Astrocyte (in vitro differentiated cells and primary cell): ENCODE measurements at regions not wholly inside any gene's neighbourhood (a gene's known extent, or its start where the extent isn't known, plus 50 kb on each side); places are given as distances from the start of the nearest gene placed in this dataset.

Experiments
- DNase-seq: peaks from one replicate; pipeline ENCODE4 v3.0.0-alpha.2; 2010; ENCODE audit warnings: low read depth
- FAIRE-seq: peaks from 2 replicates; lab custom pipeline; 2011; peaks lifted over from hg19 to GRCh38; lab: Jason Lieb, UNC
- H2AFZ ChIP-seq: 2 replicates; pipeline ENCODE4 v1.6.0; 2012; ENCODE audit warnings: low read depth, low read length, inconsistent platforms
- H3K27ac ChIP-seq: 2 replicates; pipeline ENCODE4 v1.5.1; 2011; ENCODE audit warnings: low read depth, low read length, inconsistent platforms
- H3K27me3 ChIP-seq: 2 replicates; pipeline ENCODE4 v1.6.0; 2011; ENCODE audit warnings: low read length, inconsistent platforms; ENCODE audit not compliant: insufficient read depth
- H3K36me3 ChIP-seq: 2 replicates; pipeline ENCODE4 v1.5.1; 2011; ENCODE audit warnings: low read length, inconsistent platforms; ENCODE audit not compliant: insufficient read depth
- H3K4me1 ChIP-seq: 2 replicates; pipeline ENCODE4 v1.5.1; 2011; ENCODE audit warnings: low read length, inconsistent platforms; ENCODE audit not compliant: insufficient read depth
- H3K4me2 ChIP-seq: 2 replicates; pipeline ENCODE4 v1.6.0; 2012; ENCODE audit warnings: low read length, inconsistent platforms
- H3K4me3 ChIP-seq: 2 replicates; pipeline ENCODE4 v1.5.1; 2011; ENCODE audit warnings: low read depth, mild to moderate bottlenecking, low read length, inconsistent platforms; ENCODE audit not compliant: insufficient read depth
- H3K79me2 ChIP-seq: 2 replicates; pipeline ENCODE4 v1.6.0; 2012; ENCODE audit warnings: mild to moderate bottlenecking, low read length, inconsistent platforms; ENCODE audit not compliant: insufficient read depth
- H3K9ac ChIP-seq: 2 replicates; pipeline ENCODE4 v1.6.0; 2012; ENCODE audit warnings: mild to moderate bottlenecking, low read length, inconsistent platforms
- H3K9me3 ChIP-seq: 2 replicates; pipeline ENCODE4 v1.5.1; 2012; ENCODE audit warnings: low read depth, mild to moderate bottlenecking, low read length, inconsistent platforms; ENCODE audit not compliant: insufficient read depth
- H4K20me1 ChIP-seq: 2 replicates; pipeline ENCODE4 v1.6.0; 2012; ENCODE audit warnings: low read length, inconsistent platforms; ENCODE audit not compliant: insufficient read depth
- H3K27ac Mint-ChIP-seq: one replicate; pipeline ENCODE4 v1.8.0; 2021; ENCODE audit warnings: mild to moderate bottlenecking, mixed read lengths; ENCODE audit not compliant: unreplicated experiment
- H3K27me3 Mint-ChIP-seq: one replicate; pipeline ENCODE4 v1.8.0; 2021; ENCODE audit warnings: low read depth, mixed read lengths; ENCODE audit not compliant: unreplicated experiment
- H3K36me3 Mint-ChIP-seq: one replicate; pipeline ENCODE4 v1.8.0; 2021; ENCODE audit warnings: low read depth, mixed read lengths; ENCODE audit not compliant: unreplicated experiment
- H3K4me1 Mint-ChIP-seq: one replicate; pipeline ENCODE4 v1.8.0; 2021; ENCODE audit warnings: low read depth, mixed read lengths; ENCODE audit not compliant: unreplicated experiment
- H3K4me3 Mint-ChIP-seq: one replicate; pipeline ENCODE4 v1.8.0; 2021; ENCODE audit warnings: mild to moderate bottlenecking, moderate library complexity, mixed read lengths; ENCODE audit not compliant: unreplicated experiment
- H3K9me3 Mint-ChIP-seq: one replicate; pipeline ENCODE4 v1.8.0; 2021; ENCODE audit warnings: mild to moderate bottlenecking, mixed read lengths; ENCODE audit not compliant: unreplicated experiment
- EZH2 ChIP-seq: IDR thresholded peaks from 2 replicates; pipeline ENCODE4 v1.6.1; 2012; ENCODE audit warnings: mild to moderate bottlenecking, low read length, inconsistent platforms; ENCODE audit not compliant: insufficient read depth
- TF ChIP-seq, protein P1 (sequence below): IDR thresholded peaks from 2 replicates; pipeline ENCODE4 v1.5.1; 2011; ENCODE audit warnings: low read depth, mild to moderate bottlenecking, inconsistent platforms, low read length, moderate library complexity; ENCODE audit not compliant: insufficient read depth

DNA sequence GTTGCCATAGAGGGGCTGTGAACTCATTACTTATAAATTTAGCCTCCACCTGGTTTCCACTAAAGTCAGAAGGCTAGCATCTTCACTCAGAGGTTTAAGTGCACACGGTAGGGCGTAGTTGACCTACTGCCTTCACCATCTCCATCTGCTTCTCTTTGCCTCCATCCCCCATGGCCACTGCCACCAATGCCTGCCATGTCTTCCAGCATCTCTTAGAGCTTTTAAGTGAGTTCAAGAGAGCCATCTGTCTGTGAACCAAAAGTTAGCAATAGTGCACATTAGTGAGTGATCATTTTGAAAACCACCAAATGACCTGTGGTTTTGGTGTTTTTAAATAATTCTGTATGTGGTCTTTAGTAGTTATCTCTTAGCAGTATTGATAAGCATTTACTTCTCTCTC, 102.0 kb downstream of the DMRTA1 start:
- no peaks in the 10 kb centered on the region for H3K9me3 Mint-ChIP-seq
- no peaks in the 10 kb centered on the region for H3K27me3 Mint-ChIP-seq
- Histone ChIP-seq H4K20me1 (no peaks in the 10 kb centered on the region), H3K36me3 (no peaks in the 10 kb centered on the region), H3K27me3 (no peaks in the 10 kb centered on the region), H3K9ac (no peak overlapping the region), H3K79me2 (no peaks in the 10 kb centered on the region), H3K4me2 (no peak overlapping the region), H3K4me3 (no peak overlapping the region), H3K9me3 (no peaks in the 10 kb centered on the region), H2AFZ (no peak overlapping the region), H3K4me1 (no peaks in the 10 kb centered on the region), H3K27ac (no peak overlapping the region)
- no peak overlapping the region for H3K27ac Mint-ChIP-seq
- no peaks in the 10 kb centered on the region for H3K36me3 Mint-ChIP-seq
- DNase-seq (no peak), FAIRE-seq (no peak)
- H3K4me3 Mint-ChIP-seq: no peak overlapping the region
- peaks cover 2% of the 10 kb centered on the region for H3K4me1 Mint-ChIP-seq
- TF ChIP-seq, protein P1, sequence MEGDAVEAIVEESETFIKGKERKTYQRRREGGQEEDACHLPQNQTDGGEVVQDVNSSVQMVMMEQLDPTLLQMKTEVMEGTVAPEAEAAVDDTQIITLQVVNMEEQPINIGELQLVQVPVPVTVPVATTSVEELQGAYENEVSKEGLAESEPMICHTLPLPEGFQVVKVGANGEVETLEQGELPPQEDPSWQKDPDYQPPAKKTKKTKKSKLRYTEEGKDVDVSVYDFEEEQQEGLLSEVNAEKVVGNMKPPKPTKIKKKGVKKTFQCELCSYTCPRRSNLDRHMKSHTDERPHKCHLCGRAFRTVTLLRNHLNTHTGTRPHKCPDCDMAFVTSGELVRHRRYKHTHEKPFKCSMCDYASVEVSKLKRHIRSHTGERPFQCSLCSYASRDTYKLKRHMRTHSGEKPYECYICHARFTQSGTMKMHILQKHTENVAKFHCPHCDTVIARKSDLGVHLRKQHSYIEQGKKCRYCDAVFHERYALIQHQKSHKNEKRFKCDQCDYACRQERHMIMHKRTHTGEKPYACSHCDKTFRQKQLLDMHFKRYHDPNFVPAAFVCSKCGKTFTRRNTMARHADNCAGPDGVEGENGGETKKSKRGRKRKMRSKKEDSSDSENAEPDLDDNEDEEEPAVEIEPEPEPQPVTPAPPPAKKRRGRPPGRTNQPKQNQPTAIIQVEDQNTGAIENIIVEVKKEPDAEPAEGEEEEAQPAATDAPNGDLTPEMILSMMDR: no peak
- TF ChIP-seq EZH2: no peak

DNA sequence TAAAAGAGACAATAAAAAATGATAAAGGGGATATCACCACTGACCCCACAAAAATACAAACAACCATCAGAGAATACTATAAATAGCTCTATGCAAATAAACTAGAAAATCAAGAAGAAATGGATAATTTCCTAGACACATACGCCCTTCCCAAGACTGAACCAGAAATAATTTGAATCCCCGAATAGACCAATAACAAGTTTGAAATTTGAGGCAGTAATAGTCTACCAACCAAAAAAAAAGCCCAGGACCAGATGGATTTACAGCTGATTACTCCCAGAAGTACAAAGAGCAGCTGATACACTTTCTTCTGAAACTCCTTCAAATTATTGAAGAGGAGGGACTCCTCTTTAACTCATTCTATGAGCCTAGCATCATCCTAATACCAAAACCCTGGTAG, 128.1 kb downstream of the DMRTA1 start:
- no peaks in the 10 kb centered on the region for H3K4me1 Mint-ChIP-seq

DNA sequence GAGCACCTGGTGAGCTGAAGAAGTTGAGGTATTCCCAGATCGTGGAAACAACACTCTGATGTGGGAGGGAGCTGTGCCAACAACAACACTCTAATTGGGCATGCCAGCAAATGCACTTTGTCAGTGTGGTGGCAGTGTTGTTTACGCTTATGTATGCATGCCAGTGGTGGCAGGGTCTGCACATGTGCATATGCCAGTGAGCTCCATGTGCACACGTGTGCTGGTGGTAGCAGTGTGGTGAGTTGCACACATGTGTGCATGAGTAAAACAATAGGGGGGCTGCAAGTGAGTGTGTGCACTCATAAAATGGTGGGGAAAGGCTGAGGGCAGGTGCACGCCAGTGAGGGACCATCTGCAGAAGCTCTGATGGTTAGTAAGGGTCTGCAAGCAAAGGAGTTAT, 134.2 kb downstream of the DMRTA1 start:
- Histone ChIP-seq H3K27me3 (no peaks in the 10 kb centered on the region), H3K9ac (no peak overlapping the region), H3K4me2 (no peak overlapping the region), H3K79me2 (no peaks in the 10 kb centered on the region), H3K9me3 (peaks cover 6% of the 10 kb centered on the region), H3K4me1 (no peaks in the 10 kb centered on the region), H3K36me3 (no peaks in the 10 kb centered on the region), H4K20me1 (no peaks in the 10 kb centered on the region), H3K27ac (no peak overlapping the region), H2AFZ (no peak overlapping the region), H3K4me3 (no peak overlapping the region)
- peaks cover 9% of the 10 kb centered on the region for H3K36me3 Mint-ChIP-seq
- H3K4me3 Mint-ChIP-seq: no peak overlapping the region
- FAIRE-seq (no peak), DNase-seq (no peak)
- H3K4me1 Mint-ChIP-seq: no peaks in the 10 kb centered on the region
- TF ChIP-seq, protein P1: no peak
- TF ChIP-seq EZH2: no peak
- peaks cover 3% of the 10 kb centered on the region for H3K27me3 Mint-ChIP-seq
- H3K9me3 Mint-ChIP-seq: no peaks in the 10 kb centered on the region
- no peak overlapping the region for H3K27ac Mint-ChIP-seq

More for the DNA sequence above, 128.1 kb downstream of the DMRTA1 start:
- H3K27ac ChIP-seq: no peak overlapping the region
- no peaks in the 10 kb centered on the region for H4K20me1 ChIP-seq
- Mint-ChIP-seq H3K27ac (no peak overlapping the region), H3K9me3 (peaks cover 27% of the 10 kb centered on the region), H3K27me3 (no peaks in the 10 kb centered on the region), H3K36me3 (peaks cover 26% of the 10 kb centered on the region), H3K4me3 (no peak overlapping the region)
- no peaks in the 10 kb centered on the region for H3K27me3 ChIP-seq
- no peak overlapping the region for H3K4me3 ChIP-seq
- H3K9me3 ChIP-seq: peaks cover 4% of the 10 kb centered on the region
- no peaks in the 10 kb centered on the region for H3K4me1 ChIP-seq
- FAIRE-seq (no peak), DNase-seq (no peak)
- no peaks in the 10 kb centered on the region for H3K36me3 ChIP-seq
- H2AFZ ChIP-seq: no peak overlapping the region
- no peak overlapping the region for H3K9ac ChIP-seq
- no peak overlapping the region for H3K4me2 ChIP-seq
- no peaks in the 10 kb centered on the region for H3K79me2 ChIP-seq
- TF ChIP-seq, protein P1: no peak
- TF ChIP-seq EZH2: no peak
